Nephron (organoid): ENCODE measurements at regions not wholly inside any gene's neighbourhood (a gene's known extent, or its start where the extent isn't known, plus 50 kb on each side); places are given as distances from the start of the nearest gene placed in this dataset.

Experiments used
- H3K27ac Mint-ChIP-seq, 3 experiments: 2 replicates each; pipeline ENCODE4 v1.8.0; 2020; ENCODE audit warnings: mixed read lengths in 3 of 3, mild to moderate bottlenecking in 2 of 3, moderate library complexity in 1 of 3
- H3K27me3 Mint-ChIP-seq: 2 replicates; pipeline ENCODE4 v1.8.0; 2021; ENCODE audit warnings: low read depth, mild to moderate bottlenecking, moderate library complexity, mixed read lengths
- H3K36me3 Mint-ChIP-seq: 2 replicates; pipeline ENCODE4 v1.8.0; 2020; ENCODE audit warnings: low read depth, mixed read lengths
- H3K4me1 Mint-ChIP-seq: 2 replicates; pipeline ENCODE4 v1.8.0; 2020; ENCODE audit warnings: mixed read lengths
- H3K4me3 Mint-ChIP-seq, 3 experiments: 2 replicates each; pipeline ENCODE4 v1.8.0; 2020; ENCODE audit warnings: mild to moderate bottlenecking in 3 of 3, mixed read lengths in 3 of 3, moderate library complexity in 2 of 3
- H3K9me3 Mint-ChIP-seq: 2 replicates; pipeline ENCODE4 v1.8.0; 2020; ENCODE audit warnings: mixed read lengths
- TF ChIP-seq, protein P1 (sequence below), 3 experiments: fragments of 200-600 bp; sonication (generic); IDR thresholded peaks; one replicate each; pipeline ENCODE4 v1.5.0; 2021; ENCODE audit warnings: antibody characterized with exemption in 3 of 3; ENCODE audit not compliant: unreplicated experiment in 3 of 3

DNA sequence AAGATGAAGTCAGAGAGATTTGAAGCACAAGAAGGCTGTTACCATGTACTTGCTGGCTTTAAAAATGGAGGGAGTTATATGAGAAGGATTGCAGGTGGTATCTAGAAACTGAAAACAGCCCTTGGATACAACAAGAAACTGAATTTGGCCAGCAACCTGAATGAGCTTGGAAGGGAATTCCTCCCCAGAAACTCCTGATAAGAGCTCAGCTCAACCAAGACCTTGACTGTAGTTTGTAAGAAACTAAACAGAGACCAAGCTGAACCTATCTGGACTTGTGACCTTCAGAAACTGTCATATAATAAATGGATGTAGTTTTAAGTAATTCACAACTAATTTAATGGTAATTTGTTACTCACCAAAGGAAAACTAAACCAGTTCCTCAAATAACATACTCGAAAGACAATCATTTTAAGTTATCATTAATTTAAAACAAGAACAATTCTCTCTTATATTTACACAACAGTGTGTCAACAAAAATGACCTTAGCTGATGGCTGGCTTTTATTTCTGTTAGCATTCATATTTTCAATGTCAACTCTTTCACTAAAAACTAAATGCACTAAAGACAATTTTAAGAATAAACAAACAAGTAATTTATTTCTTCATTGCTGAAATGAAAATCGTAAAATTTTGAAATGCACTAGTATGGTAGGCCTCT, 1218.4 kb upstream of the TMPRSS15 start:
- H3K4me1 Mint-ChIP-seq = no peaks in the 10 kb centered on the region
- no peaks in the 10 kb centered on the region for H3K36me3 Mint-ChIP-seq
- H3K27ac Mint-ChIP-seq = no peak overlapping the region
- no peak overlapping the region for H3K4me3 Mint-ChIP-seq
- TF ChIP-seq, protein P1, sequence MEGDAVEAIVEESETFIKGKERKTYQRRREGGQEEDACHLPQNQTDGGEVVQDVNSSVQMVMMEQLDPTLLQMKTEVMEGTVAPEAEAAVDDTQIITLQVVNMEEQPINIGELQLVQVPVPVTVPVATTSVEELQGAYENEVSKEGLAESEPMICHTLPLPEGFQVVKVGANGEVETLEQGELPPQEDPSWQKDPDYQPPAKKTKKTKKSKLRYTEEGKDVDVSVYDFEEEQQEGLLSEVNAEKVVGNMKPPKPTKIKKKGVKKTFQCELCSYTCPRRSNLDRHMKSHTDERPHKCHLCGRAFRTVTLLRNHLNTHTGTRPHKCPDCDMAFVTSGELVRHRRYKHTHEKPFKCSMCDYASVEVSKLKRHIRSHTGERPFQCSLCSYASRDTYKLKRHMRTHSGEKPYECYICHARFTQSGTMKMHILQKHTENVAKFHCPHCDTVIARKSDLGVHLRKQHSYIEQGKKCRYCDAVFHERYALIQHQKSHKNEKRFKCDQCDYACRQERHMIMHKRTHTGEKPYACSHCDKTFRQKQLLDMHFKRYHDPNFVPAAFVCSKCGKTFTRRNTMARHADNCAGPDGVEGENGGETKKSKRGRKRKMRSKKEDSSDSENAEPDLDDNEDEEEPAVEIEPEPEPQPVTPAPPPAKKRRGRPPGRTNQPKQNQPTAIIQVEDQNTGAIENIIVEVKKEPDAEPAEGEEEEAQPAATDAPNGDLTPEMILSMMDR (IDR thresholded peaks at IDR 0.05; ENCODE audit: unreplicated experiment in 3 of 3) = no peak
- H3K9me3 Mint-ChIP-seq = peaks cover 6% of the 10 kb centered on the region
- no peaks in the 10 kb centered on the region for H3K27me3 Mint-ChIP-seq

DNA sequence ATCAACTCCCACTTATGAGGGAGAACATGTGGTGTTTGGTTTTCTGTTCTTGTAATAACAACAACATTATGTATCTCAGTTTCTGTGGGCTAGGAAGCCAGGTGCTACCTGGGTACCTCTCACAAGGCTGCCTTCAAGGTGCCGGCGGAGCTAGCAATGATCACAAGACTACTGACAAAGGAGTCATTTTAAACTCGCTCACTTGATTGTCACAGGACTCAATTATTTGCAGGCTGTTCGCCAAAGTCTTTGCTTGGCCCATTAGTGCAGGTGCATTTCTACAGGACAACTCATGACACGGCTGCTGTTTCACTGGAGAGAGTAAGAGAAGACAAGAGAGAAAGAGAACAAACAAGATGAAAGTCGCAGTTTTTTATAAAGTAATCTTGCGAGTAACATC, 1237.4 kb upstream of the TMPRSS15 start:
- Mint-ChIP-seq H3K27me3 (no peaks in the 10 kb centered on the region), H3K9me3 (no peaks in the 10 kb centered on the region), H3K4me1 (no peaks in the 10 kb centered on the region), H3K27ac (no peak overlapping the region), H3K4me3 (no peak overlapping the region), H3K36me3 (no peaks in the 10 kb centered on the region)
- TF ChIP-seq, protein P1 (IDR thresholded peaks at IDR 0.05; ENCODE audit: unreplicated experiment in 3 of 3) = no peak

- H3K9me3 Mint-ChIP-seq = no peaks in the 10 kb centered on the region
- no peak overlapping the region for H3K4me3 Mint-ChIP-seq
- TF ChIP-seq, protein P1 (IDR thresholded peaks at IDR 0.05; ENCODE audit: unreplicated experiment in 3 of 3) = no peak
- no peaks in the 10 kb centered on the region for H3K27me3 Mint-ChIP-seq
- H3K27ac Mint-ChIP-seq = no peak overlapping the region
- no peaks in the 10 kb centered on the region for H3K4me1 Mint-ChIP-seq
- no peaks in the 10 kb centered on the region for H3K36me3 Mint-ChIP-seq
These were observed 1244.8 kb upstream of the TMPRSS15 start for GRCh38 chr21:19648391-19648790.

DNA sequence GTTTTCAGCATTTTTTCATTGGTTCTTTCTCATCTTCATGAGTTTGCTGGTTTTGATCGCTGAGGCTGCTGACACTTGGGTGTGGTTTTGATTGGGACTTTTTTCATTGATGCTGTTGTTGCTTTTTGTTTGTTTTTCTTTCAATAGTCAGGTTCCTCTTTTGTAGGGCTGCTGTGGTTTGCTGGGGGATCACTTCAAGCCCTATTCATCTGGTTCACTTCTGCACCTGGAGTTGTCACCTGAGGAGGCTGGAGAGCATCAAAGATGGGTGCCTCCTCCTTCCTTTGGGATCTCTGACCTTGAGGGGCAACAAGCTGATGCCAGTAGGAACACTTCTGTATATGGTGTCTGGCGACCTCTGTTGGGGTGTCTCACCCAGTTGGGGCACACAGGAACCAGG, 1279.9 kb upstream of the TMPRSS15 start:
- TF ChIP-seq, protein P1 (IDR thresholded peaks at IDR 0.05; ENCODE audit: unreplicated experiment in 3 of 3) = no peak
- Mint-ChIP-seq H3K4me3 (no peak overlapping the region), H3K9me3 (peaks cover 4% of the 10 kb centered on the region), H3K36me3 (no peaks in the 10 kb centered on the region), H3K27me3 (no peaks in the 10 kb centered on the region), H3K27ac (no peak overlapping the region), H3K4me1 (no peaks in the 10 kb centered on the region)

GRCh38 chr21:19684328-19684727, 1280.7 kb upstream of the TMPRSS15 start:
- no peaks in the 10 kb centered on the region for H3K4me1 Mint-ChIP-seq
- no peaks in the 10 kb centered on the region for H3K27me3 Mint-ChIP-seq
- H3K27ac Mint-ChIP-seq = no peak overlapping the region
- H3K4me3 Mint-ChIP-seq = no peak overlapping the region
- H3K36me3 Mint-ChIP-seq = no peaks in the 10 kb centered on the region
- TF ChIP-seq, protein P1 (IDR thresholded peaks at IDR 0.05; ENCODE audit: unreplicated experiment in 3 of 3) = no peak
- H3K9me3 Mint-ChIP-seq = peaks cover 4% of the 10 kb centered on the region

- no peaks in the 10 kb centered on the region for H3K36me3 Mint-ChIP-seq
These were observed 1288.6 kb upstream of the TMPRSS15 start for GRCh38 chr21:19692231-19692630.

More at GRCh38 chr21:19692231-19692630, 1288.6 kb upstream of the TMPRSS15 start:
- Mint-ChIP-seq H3K27ac (no peak overlapping the region), H3K9me3 (no peaks in the 10 kb centered on the region), H3K27me3 (no peaks in the 10 kb centered on the region), H3K4me1 (no peaks in the 10 kb centered on the region), H3K4me3 (no peak overlapping the region)
- TF ChIP-seq, protein P1 (IDR thresholded peaks at IDR 0.05; ENCODE audit: unreplicated experiment in 3 of 3) = no peak
